ENCODE measurements at regions not wholly inside any gene's neighbourhood (a gene's known extent, or its start where the extent isn't known, plus 50 kb on each side); places are given as distances from the start of the nearest gene placed in this dataset.
"Not testable (repeated sequence)": the region's sequence is repeated elsewhere in the genome, so short reads cannot be mapped to it uniquely, and the experiment has no call there.

DNA sequence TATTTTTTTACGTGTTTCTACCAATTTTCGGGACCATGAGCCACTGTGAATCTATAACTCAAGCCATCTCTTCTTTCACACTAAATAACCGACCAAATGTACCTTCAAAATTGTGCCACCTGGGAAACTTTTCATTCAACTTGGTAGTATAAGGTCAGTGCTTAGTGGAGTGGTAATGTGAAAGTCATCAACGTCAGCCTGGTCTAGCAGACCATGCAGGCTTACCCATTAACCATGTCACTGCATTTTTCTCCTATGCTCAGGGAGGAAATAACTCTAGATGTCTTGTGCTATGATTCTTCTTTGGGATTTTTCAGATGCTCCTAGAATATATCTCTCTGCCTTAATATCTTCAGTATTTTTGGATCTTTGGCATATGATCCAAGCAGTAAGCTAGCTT lies 1075.4 kb upstream of the POT1 start:
- no peak for DNase-seq (ENCODE audit: low spot score)

DNA sequence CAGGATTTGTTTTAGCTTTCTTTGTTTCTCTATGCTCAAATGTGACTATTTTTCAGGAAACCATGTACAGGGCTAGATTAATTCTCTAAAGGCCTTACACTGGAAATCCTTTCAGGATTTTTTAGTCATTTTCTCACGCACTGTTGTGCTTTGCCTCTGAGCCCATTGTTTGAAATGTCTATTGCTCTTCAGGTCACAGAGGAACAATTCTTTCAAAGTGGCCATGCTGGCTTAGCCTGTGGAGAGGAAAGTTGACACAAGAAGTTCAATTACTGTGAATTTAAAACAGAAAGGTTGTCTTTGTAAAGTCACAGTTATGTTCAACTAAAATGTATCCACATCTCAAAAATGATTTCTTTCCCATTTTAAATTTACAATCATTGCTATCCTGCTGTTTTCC lies 1071.7 kb upstream of the POT1 start:
- DNase-seq (ENCODE audit: low spot score) = no peak

- DNase-seq (ENCODE audit: low spot score) = no peak
These were observed 1055.2 kb upstream of the POT1 start for GRCh38 chr7:125984795-125985194.

GRCh38 chr7:125971656-125972055 lies 1042.0 kb upstream of the POT1 start:
- no peak for DNase-seq (ENCODE audit: low spot score)

DNA sequence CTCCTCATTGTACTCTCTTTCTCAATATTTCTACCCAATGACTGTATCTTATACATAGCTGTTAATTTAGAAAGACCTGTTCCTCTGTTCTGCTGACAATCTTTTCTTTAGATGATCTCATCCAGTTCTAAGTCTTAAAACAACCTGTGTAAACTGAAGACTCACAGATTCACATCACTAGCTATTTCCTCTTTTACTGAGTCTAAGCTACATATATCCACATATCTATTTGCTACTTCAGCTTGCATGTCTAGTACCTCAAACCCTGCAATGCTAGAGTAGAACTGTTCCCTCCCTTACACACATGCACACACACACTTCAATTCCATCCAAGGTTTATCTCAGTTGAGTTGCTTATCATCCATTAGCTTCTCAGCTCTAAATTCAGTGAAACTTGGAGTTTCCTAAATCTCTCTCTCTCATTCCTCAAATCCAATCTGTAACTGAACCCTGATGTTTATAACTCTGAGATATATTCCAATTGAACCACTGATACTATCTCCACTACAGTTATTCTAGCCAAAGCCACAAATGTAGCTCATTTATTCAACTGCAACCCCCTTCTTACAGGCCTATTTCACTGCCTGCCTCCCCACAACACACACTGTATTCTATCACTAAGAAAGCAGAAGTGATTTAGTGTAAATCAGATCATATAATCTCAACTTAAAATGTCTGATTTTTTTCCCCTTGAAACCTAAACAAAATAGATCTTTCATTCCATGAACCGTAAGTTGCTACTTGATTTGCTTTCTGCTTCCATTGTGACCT lies 1036.8 kb upstream of the POT1 start:
- no peak for DNase-seq (ENCODE audit: low spot score)

DNA sequence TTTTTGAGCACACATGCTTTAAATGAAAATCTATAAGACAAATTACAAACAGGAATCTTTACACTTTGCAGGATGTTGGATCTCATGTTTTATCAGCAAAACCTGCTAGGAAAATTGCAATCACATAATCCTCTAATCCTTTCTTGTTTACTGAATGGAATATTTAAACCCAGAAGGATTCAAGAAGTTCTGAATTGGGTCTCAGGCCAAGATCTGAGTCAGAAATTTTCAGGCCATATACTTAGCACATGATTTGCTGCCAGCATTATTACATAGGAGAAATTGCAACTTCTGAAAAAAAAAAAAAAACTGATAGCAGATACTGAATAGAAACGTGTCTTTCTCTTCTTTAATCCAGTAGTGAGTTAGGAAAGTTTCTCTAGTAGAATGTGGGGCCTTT lies 1005.3 kb upstream of the POT1 start:
- no peak for DNase-seq (ENCODE audit: low spot score)

- DNase-seq (ENCODE audit: low spot score) = no peak
These were observed 1004.9 kb upstream of the POT1 start for GRCh38 chr7:125934539-125934938.

DNA sequence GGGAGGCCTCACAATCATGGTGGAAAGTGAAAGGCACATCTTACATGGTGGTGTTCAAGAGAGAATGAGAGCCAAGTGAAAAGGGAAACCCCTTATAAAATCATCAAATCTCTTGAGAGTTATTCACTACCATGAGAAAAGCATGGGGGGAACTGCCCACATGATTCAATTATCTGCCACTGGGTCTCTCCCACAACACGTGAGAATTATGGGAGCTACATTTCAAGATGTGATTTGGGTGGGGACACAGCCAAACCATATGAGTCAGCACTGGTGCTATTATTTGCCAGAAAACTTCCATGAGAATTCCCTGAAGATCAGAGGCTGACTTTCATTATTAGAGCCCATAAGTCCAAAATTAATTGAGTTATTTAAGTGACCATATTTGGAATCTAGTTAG lies 1001.2 kb upstream of the POT1 start:
- no peak for DNase-seq (ENCODE audit: low spot score)

GRCh38 chr7:125927556-125927955 lies 997.9 kb upstream of the POT1 start:
- no peak for DNase-seq (ENCODE audit: low spot score)

GRCh38 chr7:125926621-125927020 lies 997.0 kb upstream of the POT1 start:
- no peak for DNase-seq (ENCODE audit: low spot score)

GRCh38 chr7:125924037-125924436 lies 994.4 kb upstream of the POT1 start:
- no peak for DNase-seq (ENCODE audit: low spot score)

DNA sequence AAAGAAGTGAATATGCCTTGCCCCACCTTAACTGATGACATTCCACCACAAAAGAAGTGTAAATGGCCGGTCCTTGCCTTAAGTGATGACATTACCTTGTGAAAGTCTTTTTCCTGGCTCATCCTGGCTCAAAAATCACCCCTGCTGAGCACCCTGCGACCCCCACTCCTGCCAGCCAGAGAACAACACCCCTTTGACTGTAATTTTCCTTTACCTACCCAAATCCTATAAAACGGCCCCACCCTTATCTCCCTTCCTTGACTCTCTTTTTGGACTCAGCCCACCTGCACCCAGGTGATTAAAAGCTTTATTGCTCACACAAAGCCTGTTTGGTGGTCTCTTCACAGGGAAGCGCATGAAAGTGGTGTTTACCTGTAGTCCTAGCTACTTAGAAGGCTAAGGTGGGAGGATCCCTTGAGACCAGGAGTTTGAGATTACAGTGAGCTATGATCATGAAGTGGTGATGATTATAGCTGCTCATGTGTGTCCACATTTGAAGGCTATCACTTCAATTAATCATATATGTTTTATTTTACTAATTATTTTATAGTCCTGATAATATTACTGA lies 985.8 kb upstream of the POT1 start:
- DNase-seq (ENCODE audit: low spot score) = not testable (repeated sequence)

DNA sequence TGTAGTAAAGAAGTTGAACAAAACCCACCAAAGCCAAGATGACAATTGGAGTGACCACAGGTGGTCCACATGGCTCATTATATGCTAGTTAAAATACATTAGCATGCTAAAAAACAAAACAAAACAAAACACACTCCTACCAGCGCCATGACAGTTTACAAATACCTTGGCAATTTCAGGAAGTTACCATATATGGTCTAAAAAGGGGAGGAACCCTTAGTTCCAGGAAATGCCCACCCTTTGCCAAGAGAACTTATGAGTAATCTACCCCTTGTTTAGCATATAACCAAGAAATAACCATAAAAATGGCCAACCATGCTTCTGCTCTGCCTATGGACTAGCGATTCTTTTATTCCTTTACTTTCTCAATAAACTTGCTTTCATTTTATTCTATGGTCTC lies 979.1 kb upstream of the POT1 start:
- DNase-seq (ENCODE audit: low spot score) = no peak

GRCh38 chr7:125899577-125899976 lies 970.0 kb upstream of the POT1 start:
- no peak for DNase-seq (ENCODE audit: low spot score)

GRCh38 chr7:125892434-125892833 lies 962.8 kb upstream of the POT1 start:
- no peak for DNase-seq (ENCODE audit: low spot score)

GRCh38 chr7:125878988-125879387 lies 949.4 kb upstream of the POT1 start:
- no peak for DNase-seq (ENCODE audit: low spot score)

DNA sequence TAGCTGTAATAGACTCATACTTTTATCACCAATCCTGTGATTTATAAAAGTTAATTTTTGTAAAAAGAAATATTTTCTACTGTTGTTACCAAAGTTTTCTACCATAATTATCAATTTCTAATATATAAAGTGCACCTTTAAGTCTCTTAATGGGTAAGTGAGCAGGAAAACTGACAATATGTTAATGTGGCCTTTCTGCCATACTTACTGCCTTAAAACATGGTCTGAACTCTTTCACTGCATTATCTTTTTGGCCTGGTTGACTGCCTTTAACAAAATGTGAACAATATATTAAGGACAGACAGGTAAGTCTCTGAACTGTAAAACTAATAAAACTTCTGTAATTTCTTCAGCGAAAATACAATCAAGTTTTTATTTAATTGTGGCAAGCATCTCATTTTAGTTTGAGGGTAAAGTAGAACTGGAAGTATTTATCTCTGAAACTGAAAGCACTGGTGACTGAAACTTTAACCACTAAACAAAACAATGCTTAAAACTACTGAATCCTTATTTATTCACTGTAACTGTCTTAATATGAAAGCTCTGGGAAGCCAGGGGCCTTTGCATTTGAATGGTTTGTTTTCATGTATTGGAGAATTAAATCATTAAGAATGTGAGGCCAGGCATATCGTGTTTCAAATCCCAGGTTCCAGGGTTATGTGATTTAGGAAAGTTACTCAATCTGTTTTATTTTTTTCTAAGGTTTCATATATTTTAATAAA lies 948.8 kb upstream of the POT1 start:
- DNase-seq (ENCODE audit: low spot score) = no peak

GRCh38 chr7:125877246-125877645 lies 947.6 kb upstream of the POT1 start:
- no peak for DNase-seq (ENCODE audit: low spot score)

DNA sequence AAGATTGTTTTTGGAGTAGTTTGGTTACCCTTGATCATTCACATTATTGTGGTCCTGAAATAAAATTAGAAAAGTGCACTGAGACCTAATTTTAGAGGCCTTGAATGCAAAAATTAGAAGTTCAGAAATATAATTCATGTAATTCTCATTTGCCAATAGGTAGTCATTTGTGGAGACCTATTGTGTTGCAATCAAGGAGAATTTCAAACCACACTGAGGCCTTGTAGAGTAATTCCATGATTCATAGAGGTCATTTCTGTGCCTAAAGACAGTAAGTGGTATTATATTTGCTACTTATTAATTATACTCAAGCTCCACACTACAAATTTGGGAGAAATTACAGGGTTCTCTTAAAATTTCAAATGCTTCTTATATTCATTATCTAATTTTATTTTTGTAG lies 946.8 kb upstream of the POT1 start:
- no peak for DNase-seq (ENCODE audit: low spot score)

GRCh38 chr7:125871431-125871830 lies 941.8 kb upstream of the POT1 start:
- DNase-seq (ENCODE audit: low spot score) = no peak

DNA sequence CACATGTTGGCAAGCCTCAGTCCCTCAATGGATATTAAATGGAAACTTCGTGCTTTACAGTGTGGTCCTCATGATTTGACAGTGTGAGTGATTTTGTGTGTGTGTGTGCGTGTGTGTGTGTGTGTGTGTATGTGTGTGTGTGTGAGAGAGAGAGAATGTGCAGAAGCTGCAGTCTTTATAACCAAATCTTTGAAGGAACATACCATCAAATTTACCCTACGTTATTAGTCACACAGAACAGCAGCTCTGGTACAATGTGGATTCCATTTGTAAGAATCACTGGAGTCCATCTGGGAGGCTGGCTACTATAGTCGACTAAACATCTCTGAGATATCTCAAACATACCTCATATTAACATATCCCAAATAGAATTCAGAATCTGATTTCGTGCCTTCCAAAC lies 928.0 kb upstream of the POT1 start:
- no peak for DNase-seq (ENCODE audit: low spot score)

DNA sequence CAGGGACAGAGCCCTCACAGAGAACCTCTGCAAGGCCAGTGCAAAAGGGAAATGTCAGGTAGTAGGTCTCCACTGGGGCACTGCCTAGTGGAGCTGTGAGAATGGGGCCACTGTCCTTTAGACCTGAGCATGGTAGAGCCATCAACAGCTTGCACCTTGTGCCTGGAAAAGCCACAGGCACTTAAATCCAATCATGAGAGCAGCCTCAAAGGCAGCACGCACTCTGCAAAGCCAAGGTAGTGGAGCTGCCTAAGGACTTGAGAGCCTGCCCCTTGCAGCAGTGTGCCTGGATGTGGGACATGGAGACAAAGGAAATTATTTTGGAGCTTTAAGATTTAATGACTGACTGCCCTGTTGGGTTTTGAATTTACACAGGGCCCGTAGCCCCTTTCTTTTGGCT lies 918.5 kb upstream of the POT1 start:
- DNase-seq (ENCODE audit: low spot score) = no peak

- no peak for DNase-seq (ENCODE audit: low spot score)
These were observed 918.1 kb upstream of the POT1 start for GRCh38 chr7:125847692-125848091.
